GM18511 (cell line): ENCODE measurements at regions not wholly inside any gene's neighbourhood (a gene's known extent, or its start where the extent isn't known, plus 50 kb on each side); places are given as distances from the start of the nearest gene placed in this dataset.
"Not testable (repeated sequence)": the region's sequence is repeated elsewhere in the genome, so short reads cannot be mapped to it uniquely, and the experiment has no call there.

ENCODE experiments used
- ATAC-seq: cut with Tn5 transposase; IDR thresholded peaks from one replicate; pipeline ENCODE4 v1.9.1; 2021; ENCODE audit warnings: mild to moderate bottlenecking, moderate library complexity; ENCODE audit not compliant: unreplicated experiment

GRCh38 chr3:182388506-182388905 is 404.8 kb upstream of the ATP11B start:
- ATAC-seq: no peak

DNA sequence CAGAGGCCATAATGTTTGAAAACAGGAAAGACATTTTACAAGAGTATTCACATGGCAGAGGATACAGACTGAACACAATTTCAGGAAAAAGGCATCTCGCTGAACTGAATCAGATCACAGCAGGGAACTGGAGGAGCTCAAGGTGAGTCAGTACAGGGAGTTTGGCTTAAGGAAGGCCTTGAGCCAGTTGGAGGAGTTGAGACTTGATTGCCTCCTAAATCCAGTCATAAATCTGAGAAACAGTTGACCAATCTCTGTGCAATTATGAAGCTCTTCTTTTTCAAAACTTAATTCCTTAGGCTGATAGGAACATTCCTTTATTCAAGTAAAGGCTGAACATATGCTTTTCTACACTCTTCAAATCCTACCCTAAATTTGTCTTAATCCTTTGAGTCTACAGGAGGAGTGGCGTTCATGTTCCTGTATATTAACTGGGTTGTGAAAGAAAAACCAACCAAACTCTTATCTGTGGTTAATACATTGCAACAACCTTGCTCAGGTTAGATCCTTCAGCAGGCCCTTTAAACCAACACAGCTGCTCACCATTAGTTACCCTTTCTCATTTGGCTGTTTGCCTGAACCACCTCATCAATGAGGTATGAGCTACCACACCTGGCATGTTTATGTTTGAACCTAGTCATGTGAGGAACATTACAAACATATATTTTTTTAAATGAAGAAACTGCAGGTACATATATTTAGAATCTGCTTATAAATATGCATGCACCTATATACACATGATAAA is 404.1 kb upstream of the ATP11B start:
- no peak for ATAC-seq

DNA sequence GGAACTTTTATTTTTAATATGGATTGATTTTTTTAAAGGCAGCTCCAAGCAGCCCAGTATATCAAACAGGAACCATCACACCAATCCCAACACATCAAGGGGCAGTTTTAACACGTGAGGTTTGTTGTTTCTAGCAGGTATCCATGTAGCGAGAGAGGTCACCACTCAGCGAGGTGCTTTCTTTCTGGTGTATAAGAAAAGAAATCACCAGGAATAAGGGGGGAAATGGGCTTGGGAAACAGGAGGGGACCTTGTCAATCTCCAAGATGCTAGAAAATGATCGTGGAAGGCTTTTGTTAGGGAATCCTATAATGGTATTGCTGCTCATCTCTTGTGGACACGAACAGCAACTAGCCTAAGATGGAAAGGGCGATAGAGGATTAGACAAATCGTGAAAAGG is 402.9 kb upstream of the ATP11B start:
- no peak for ATAC-seq

GRCh38 chr3:182392182-182392937 is 400.9 kb upstream of the ATP11B start:
- ATAC-seq: no peak

DNA sequence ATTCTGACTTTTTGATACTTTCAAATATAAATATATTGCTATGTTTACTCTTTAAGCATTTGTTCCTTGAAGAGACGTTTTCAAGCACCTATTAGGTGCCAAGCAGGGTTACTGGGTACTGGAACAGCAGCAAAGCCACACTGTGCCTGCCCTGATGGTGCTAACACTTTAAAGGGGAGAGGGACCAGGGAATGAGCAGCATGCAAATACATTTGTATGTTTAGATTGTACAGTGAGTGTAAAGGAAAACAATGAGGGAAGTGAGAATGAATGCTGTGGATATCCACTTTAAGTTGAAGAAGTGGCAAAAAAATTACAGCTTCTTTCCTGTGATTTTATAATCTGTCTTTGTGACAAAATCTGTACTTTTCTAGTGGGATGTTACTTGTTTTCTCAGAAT is 400.2 kb upstream of the ATP11B start:
- no peak for ATAC-seq

- ATAC-seq: no peak
Observed at GRCh38 chr3:182393830-182394367, 399.4 kb upstream of the ATP11B start.

GRCh38 chr3:182397164-182397563 is 396.1 kb upstream of the ATP11B start:
- ATAC-seq: no peak

DNA sequence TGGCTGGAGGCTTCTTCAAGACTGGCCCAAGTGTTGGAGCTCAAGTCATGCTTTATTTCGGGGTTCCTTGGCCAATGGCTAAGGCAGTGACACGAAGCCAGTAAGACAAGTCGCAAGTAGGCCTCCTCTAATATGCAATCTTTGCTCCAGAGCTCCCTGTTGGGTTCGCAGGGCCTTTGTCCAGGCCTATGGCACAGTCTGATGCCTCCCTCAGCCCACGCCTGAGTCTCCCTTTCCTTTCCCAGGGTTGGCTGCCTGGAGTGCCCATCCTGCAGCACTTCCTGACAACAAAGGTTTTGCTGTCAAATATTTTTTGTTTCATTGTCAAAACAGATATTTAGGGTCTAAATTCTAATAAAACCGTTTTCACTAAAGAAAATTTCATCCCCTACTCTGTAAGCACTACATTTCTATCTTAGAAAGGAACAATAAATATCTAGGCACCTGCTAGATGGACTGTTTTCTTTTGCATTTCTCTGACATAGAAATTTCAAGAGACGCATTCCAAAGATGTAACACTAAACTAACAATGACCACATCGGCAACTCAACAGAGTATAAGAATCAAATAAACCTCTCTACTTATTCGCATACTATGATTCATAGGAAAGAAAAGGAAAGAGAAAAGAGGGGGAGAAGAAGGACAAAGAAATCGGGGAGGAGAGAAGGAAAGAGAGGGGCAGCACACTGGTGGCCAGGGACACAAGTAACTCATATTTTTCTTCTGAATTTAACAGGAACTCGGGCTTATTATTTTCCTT is 393.1 kb upstream of the ATP11B start:
- ATAC-seq: no peak

DNA sequence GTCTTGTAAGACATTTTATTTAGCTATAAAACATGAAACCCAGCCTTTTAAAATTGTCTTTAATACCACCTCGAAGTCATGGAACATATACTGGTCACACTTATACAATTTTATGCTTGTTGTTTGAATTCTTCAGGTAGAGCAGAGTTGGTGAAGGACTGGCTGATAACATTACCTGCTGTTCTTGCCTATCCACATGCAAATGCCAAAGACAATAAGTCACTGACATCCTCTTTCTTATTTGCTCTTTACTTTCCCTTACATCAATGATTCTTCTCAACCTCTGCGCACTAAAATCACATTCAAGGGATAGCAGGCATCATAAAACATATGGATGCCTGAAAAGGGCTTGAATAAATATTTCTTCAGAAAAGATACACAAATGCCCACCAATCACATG is 392.5 kb upstream of the ATP11B start:
- no peak for ATAC-seq

- no peak for ATAC-seq
Observed at GRCh38 chr3:182404031-182404430, 389.3 kb upstream of the ATP11B start.

DNA sequence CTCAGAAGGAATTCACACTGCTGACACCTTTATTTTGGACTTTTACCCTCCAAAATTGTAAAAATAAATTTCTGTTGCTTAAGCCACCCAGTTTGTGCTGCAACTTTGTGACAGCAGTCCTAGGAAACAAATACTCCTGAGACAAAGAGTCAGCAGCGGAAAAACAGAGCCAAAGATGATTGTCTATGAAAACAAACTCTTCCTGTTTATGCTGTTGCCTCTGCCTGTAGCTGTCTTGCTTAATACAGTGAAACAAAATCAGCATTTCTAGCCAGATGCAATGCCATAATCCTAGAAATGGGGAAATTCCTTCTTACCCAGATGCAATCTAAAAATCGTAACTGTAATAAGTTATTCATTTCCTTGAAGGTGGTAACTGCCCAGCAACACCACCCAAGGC is 387.5 kb upstream of the ATP11B start:
- no peak for ATAC-seq

DNA sequence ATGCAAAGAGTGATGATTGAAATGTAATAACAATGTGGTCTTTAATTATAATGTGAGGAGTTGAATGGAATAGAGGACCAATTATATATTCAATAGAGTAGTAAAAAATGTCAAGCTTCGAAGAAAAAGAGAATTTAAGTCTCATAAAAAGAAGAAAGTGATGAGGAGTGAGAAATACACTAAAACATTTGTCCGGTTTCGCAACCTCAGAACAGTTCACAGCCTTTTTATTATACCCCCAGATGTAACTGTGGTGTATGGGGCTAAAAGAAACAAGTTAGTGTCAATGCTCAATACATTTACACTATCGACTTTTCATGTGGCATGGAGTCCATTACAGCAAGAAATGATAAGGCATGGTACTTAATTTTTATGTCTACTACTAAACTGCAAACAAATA is 386.5 kb upstream of the ATP11B start:
- ATAC-seq: no peak

GRCh38 chr3:182410051-182410450 is 383.3 kb upstream of the ATP11B start:
- ATAC-seq: no peak

DNA sequence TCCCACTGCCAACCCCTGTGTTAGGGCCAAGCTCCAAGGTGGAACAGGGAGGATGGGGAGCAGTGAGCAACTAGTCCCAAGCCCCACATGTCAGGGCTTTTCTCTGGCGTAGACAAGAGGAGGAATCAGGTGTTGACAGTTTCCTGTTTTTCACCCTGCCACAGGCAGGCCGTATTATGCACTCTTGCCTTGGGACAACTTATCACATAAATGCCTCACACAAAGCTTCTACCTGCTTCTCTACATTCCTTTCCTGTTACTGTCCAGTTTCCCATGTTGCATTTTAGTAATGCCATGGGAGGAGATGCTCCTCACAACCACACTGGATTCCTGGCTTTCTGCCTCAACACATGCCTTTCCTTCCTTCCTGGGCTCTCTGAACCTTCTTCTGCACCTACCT is 381.2 kb upstream of the ATP11B start:
- no peak for ATAC-seq

- ATAC-seq: no peak
Observed at GRCh38 chr3:182413061-182413460, 380.2 kb upstream of the ATP11B start.

DNA sequence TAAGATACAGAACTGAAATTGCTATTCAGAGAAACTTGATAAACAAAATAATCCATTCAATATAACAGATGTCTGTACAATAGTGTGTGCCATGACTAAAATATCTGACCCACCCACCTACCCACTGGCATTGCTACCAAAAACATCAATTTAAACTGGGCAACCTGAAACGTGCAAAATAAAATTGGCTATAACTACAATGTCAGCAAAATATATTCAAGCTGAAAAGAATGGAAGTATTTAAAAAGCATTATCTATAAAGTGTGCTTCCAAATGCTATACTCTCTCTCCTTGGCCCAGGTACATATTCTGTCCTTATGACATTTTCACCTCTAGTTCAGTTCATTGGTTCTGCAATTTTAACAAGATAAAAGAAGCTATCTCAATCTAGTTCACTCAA is 379.6 kb upstream of the ATP11B start:
- no peak for ATAC-seq

DNA sequence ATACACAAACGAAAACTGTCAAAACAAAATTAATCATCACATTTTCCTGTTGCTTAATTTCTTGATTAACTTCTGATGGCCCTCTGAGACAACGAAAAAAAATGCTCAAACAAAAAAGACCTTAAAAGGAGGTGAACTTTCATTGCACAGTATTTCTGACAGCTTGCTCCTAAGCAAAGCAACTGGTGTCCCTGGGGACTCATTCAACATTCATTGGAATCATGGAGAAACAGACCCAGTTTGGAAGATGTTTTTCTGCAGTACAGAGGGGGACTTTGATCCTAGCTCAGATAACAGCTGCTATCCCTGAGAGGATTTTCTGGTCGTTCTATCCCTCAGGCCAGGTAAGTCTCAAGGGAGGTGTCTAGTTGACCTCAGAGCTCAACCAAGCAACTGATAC is 378.7 kb upstream of the ATP11B start:
- no peak for ATAC-seq

GRCh38 chr3:182420741-182421140 is 372.6 kb upstream of the ATP11B start:
- ATAC-seq: no peak

- ATAC-seq: no peak
Observed at GRCh38 chr3:182424006-182424405, 369.3 kb upstream of the ATP11B start.

DNA sequence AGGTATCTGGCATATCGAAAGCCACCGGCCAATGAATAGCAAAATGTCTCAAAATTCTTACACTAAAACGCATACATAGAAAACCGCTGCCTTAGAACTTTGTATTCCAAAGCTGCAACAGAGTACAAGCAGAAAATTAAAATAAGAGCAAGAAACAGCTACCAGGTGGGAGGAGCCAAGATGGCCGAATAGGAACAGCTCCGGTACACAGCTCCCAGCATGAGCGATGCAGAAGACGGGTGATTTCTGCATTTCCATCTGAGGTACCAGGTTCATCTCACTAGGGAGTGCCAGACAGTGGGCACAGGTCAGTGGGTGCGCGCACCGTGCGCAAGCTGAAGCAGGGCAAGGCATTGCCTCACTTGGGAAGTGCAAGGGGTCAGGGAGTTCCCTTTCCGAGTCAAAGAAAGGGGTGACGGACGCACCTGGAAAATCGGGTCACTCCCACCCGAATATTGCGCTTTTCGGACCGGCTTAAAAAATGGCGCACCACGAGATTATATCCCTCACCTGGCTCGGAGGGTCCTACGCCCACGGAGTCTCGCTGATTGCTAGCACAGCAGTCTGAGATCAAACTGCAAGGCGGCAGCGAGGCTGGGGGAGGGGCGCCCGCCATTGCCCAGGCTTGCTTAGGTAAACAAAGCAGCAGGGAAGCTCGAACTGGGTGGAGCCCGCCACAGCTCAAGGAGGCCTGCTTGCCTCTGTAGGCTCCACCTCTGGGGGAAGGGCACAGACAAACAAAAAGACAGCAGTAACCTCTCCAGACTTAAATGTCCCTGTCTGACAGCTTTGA is 367.2 kb upstream of the ATP11B start:
- not testable (repeated sequence) for ATAC-seq

DNA sequence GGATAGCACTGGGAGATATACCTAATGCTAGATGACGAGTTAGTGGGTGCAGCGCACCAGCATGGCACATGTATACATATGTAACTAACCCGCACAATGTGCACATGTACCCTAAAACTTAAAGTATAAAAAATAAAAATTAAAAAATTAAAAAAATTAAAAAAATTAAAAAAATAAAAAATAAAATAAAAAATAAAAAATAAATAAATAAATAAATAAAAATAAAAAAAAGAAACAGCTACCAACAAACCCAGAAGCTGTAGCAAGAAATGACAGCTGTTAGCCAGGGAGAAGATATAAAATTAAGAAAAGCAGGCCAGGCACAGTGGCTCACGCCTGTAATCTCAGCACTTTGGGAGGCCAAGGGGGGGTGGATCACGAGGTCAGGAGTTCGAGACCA is 361.3 kb upstream of the ATP11B start:
- ATAC-seq: not testable (repeated sequence)
